Ovary (tissue), 3 donors: ENCODE measurements at regions not wholly inside any gene's neighbourhood (a gene's known extent, or its start where the extent isn't known, plus 50 kb on each side); places are given as distances from the start of the nearest gene placed in this dataset.

Experiments
- CTCF ChIP-seq, 3 donors: fragments of 450-650 bp in 2 of 3; fragments of 200-600 bp in 1 of 3; IDR thresholded peaks; one replicate each; pipeline versions ENCODE4 v1.5.1 to v1.8.0; 2016 to 2022; ENCODE audit warnings: antibody characterized with exemption in 3 of 3, mild to moderate bottlenecking in 1 of 3
- EP300 ChIP-seq: sonication (generic); formaldehyde crosslinking; IDR thresholded peaks from one replicate; pipeline ENCODE4 v1.6.1; 2017; ENCODE audit warnings: antibody characterized with exemption
- POLR2A ChIP-seq: fragments of 450-650 bp; IDR thresholded peaks from one replicate; pipeline ENCODE4 v1.6.1; 2017; ENCODE audit warnings: antibody characterized with exemption, mild to moderate bottlenecking, moderate library complexity
- donor health status: DM: no; HTN: no; CAD: no.

- no peak for TF ChIP-seq CTCF (IDR thresholded peaks at IDR 0.05)
- TF ChIP-seq EP300, result no peak
- no peak for TF ChIP-seq POLR2A
These were observed 206.6 kb upstream of the RBMS1 start for GRCh38 chr2:160700021-160700814.
